IMR-90 (cell line): ENCODE measurements at regions not wholly inside any gene's neighbourhood (a gene's known extent, or its start where the extent isn't known, plus 50 kb on each side); places are given as distances from the start of the nearest gene placed in this dataset.
A peak's percentile ranks its signal among the peaks of the same experiment; 100 is the strongest.

Experiments used
- ATAC-seq: fragments of 200-7000 bp; cut with Tn5 transposase; 2 replicates; pipeline ENCODE4 v1.9.1; 2020; ENCODE audit warnings: low read depth, mild to moderate bottlenecking, moderate library complexity
- BruUV-seq: library from RNA; stranded (reverse); fragments of 400-500 nt; replicated peaks from 2 replicates; lab custom pipeline; 2021; lab: Mats Ljungman, UMichigan
- CTCF ChIA-PET: fragments of 300-600 bp; formaldehyde crosslinking; extraction: SDS; loops from one replicate; lab custom pipeline; 2021; ENCODE audit warnings: antibody characterized with exemption; lab: Yijun Ruan, JAX
- POLR2A ChIA-PET: fragments of 300-600 bp; sonication (Branson Sonifier 250); formaldehyde crosslinking; loops from one replicate; lab custom pipeline; 2022; ENCODE audit warnings: antibody characterized with exemption; ENCODE audit not compliant: unreplicated experiment; lab: Charles Lee
- DNase-seq: peaks from one replicate; pipeline ENCODE4 v3.0.0; 2013
- H2AFZ ChIP-seq: replicated peaks from 2 replicates; pipeline ENCODE3; 2013; ENCODE audit warnings: low read length, mild to moderate bottlenecking; ENCODE audit not compliant: poor library complexity
- H2AK5ac ChIP-seq: 2 replicates; pipeline ENCODE4 v1.6.1; 2013; ENCODE audit warnings: low read depth, low read length, inconsistent platforms
- H2AK9ac ChIP-seq: replicated peaks from 2 replicates; pipeline ENCODE3; 2013; ENCODE audit warnings: mild to moderate bottlenecking, low read depth, low read length, moderate library complexity; ENCODE audit not compliant: poor library complexity
- H2BK120ac ChIP-seq: 2 replicates; pipeline ENCODE4 v1.6.1; 2013; ENCODE audit warnings: low read depth, low read length, inconsistent platforms
- H2BK15ac ChIP-seq: 3 replicates; pipeline ENCODE4 v1.6.1; 2013; ENCODE audit warnings: low read depth, low read length, inconsistent platforms
- H2BK20ac ChIP-seq: 2 replicates; pipeline ENCODE4 v1.6.1; 2013; ENCODE audit warnings: low read depth, mild to moderate bottlenecking, inconsistent platforms, low read length, moderate library complexity
- H2BK5ac ChIP-seq: 2 replicates; pipeline ENCODE4 v1.6.1; 2013; ENCODE audit warnings: mild to moderate bottlenecking, low read depth, low read length, inconsistent platforms; ENCODE audit not compliant: poor library complexity, severe bottlenecking
- H3K14ac ChIP-seq: replicated peaks from 2 replicates; pipeline ENCODE4 v1.6.1; 2013; ENCODE audit warnings: low read depth, low read length, inconsistent platforms
- H3K18ac ChIP-seq: 2 replicates; pipeline ENCODE4 v1.6.1; 2013; ENCODE audit warnings: low read depth, low read length, control low read depth
- H3K23ac ChIP-seq: 2 replicates; pipeline ENCODE4 v1.6.1; 2013; ENCODE audit warnings: low read depth, low read length, inconsistent platforms
- H3K27ac ChIP-seq: 2 replicates; pipeline ENCODE4 v1.5.1; 2013; ENCODE audit warnings: mild to moderate bottlenecking, control low read depth, low read length; ENCODE audit not compliant: insufficient read depth
- H3K27me3 ChIP-seq: 2 replicates; pipeline ENCODE4 v1.6.1; 2013; ENCODE audit warnings: low read length; ENCODE audit not compliant: control insufficient read depth, insufficient read depth
- H3K36me3 ChIP-seq: 2 replicates; pipeline ENCODE4 v1.6.1; 2013; ENCODE audit warnings: low read length, mixed read lengths; ENCODE audit not compliant: control insufficient read depth, insufficient read depth
- H3K4ac ChIP-seq: 2 replicates; pipeline ENCODE4 v1.6.1; 2013; ENCODE audit warnings: low read depth, low read length, inconsistent platforms
- H3K4me1 ChIP-seq: 2 replicates; pipeline ENCODE4 v1.6.1; 2013; ENCODE audit warnings: low read length, mixed read lengths; ENCODE audit not compliant: control insufficient read depth, insufficient read depth
- H3K4me2 ChIP-seq: 2 replicates; pipeline ENCODE4 v1.6.1; 2013; ENCODE audit warnings: low read depth, mild to moderate bottlenecking, control low read depth, low read length, moderate library complexity
- H3K4me3 ChIP-seq: 2 replicates; pipeline ENCODE4 v1.5.1; 2013; ENCODE audit warnings: low read depth, mild to moderate bottlenecking, control low read depth, low read length, moderate library complexity; ENCODE audit not compliant: insufficient read depth
- H3K56ac ChIP-seq: 2 replicates; pipeline ENCODE4 v1.6.1; 2013; ENCODE audit warnings: low read length, inconsistent platforms; ENCODE audit not compliant: insufficient read depth; ENCODE audit errors: extremely low read depth
- H3K79me1 ChIP-seq, 2 experiments: 2 replicates each; pipeline ENCODE4 v1.6.1; 2013; ENCODE audit warnings: low read length in 2 of 2, inconsistent platforms in 1 of 2, low read depth in 1 of 2
- H3K9ac ChIP-seq: 2 replicates; pipeline ENCODE4 v1.6.1; 2013; ENCODE audit warnings: low read depth, low read length, control low read depth
- H3K9me1 ChIP-seq: 2 replicates; pipeline ENCODE4 v1.6.1; 2013; ENCODE audit warnings: low read length, inconsistent platforms; ENCODE audit not compliant: insufficient read depth
- H3K9me3 ChIP-seq: 2 replicates; pipeline ENCODE4 v1.6.1; 2013; ENCODE audit warnings: low read length; ENCODE audit not compliant: control insufficient read depth, insufficient read depth
- H4K20me1 ChIP-seq: 2 replicates; pipeline ENCODE4 v1.6.1; 2013; ENCODE audit warnings: low read length, inconsistent platforms; ENCODE audit not compliant: insufficient read depth
- H4K5ac ChIP-seq: 2 replicates; pipeline ENCODE4 v1.6.1; 2013; ENCODE audit warnings: mild to moderate bottlenecking, low read depth, low read length, control low read depth
- H4K8ac ChIP-seq, 2 experiments: 2 replicates each; pipeline ENCODE4 v1.6.1; 2013; ENCODE audit warnings: low read depth in 2 of 2, low read length in 2 of 2, control low read depth in 1 of 2, inconsistent platforms in 1 of 2
- H4K91ac ChIP-seq: 2 replicates; pipeline ENCODE4 v1.6.1; 2013; ENCODE audit warnings: low read depth, low read length, inconsistent platforms; ENCODE audit not compliant: insufficient read depth
- BHLHE40 ChIP-seq: fragments of 150-350 bp; IDR thresholded peaks from 2 replicates; pipeline ENCODE4 v1.6.1; 2016; ENCODE audit warnings: mild to moderate bottlenecking, low read depth, low read length
- CEBPB ChIP-seq: IDR thresholded peaks from 2 replicates; pipeline ENCODE4 v1.6.1; 2012; ENCODE audit warnings: low read depth, low read length, improper control_type of control experiment
- CTCF ChIP-seq: conservative IDR thresholded peaks from 2 replicates; pipeline ENCODE4 v1.5.1; 2012; ENCODE audit warnings: mild to moderate bottlenecking, low read depth, low read length, improper control_type of control experiment
- ELK1 ChIP-seq: fragments of 150-350 bp; IDR thresholded peaks from 2 replicates; pipeline ENCODE4 v1.6.1; 2016; ENCODE audit warnings: low read depth, mild to moderate bottlenecking, low read length, moderate library complexity, borderline replicate concordance
- FOS ChIP-seq: fragments of 150-350 bp; IDR thresholded peaks from 2 replicates; pipeline ENCODE4 v1.6.1; 2016; ENCODE audit warnings: low read depth, low read length
- MAFK ChIP-seq: IDR thresholded peaks from 2 replicates; pipeline ENCODE4 v1.6.1; 2012; ENCODE audit warnings: low read depth, low read length, improper control_type of control experiment
- MAZ ChIP-seq: IDR thresholded peaks from 2 replicates; pipeline ENCODE4 v1.6.1; 2012; ENCODE audit warnings: low read depth, mild to moderate bottlenecking, low read length, improper control_type of control experiment, moderate library complexity, borderline replicate concordance
- MXI1 ChIP-seq: IDR thresholded peaks from 2 replicates; pipeline ENCODE4 v1.6.1; 2012; ENCODE audit warnings: low read depth, mild to moderate bottlenecking, low read length, moderate library complexity, borderline replicate concordance
- POLR2A ChIP-seq: IDR thresholded peaks from 2 replicates; pipeline ENCODE4 v1.6.1; 2012; ENCODE audit warnings: mild to moderate bottlenecking, low read depth, low read length
- SMC3 ChIP-seq: fragments of 150-350 bp; IDR thresholded peaks from 2 replicates; pipeline ENCODE4 v1.6.1; 2016; ENCODE audit warnings: low read depth, mild to moderate bottlenecking, antibody characterized with exemption, low read length, moderate library complexity
- whole genome bisulfite sequencing, 2 experiments: methylation state at CpG; one replicate each; pipeline versions ENCODE4 v1.1.5 to v1.1.7; 2013; ENCODE audit warnings: missing lambda C conversion rate in 2 of 2; ENCODE audit not compliant: insufficient read length in 1 of 2; ENCODE audit errors: extremely low coverage in 2 of 2; 5-methylcytosine and 5-hydroxymethylcytosine counted together
- dilution Hi-C: fragments of 300-500 bp; cut with HindIII; formaldehyde crosslinking; loops from one replicate; pipeline ENCODE4 v1.14.3; 2018; ENCODE audit warnings: low sequenced_read_pairs; ENCODE audit not compliant: unreplicated experiment
- in situ Hi-C: fragments of 300-500 bp; cut with MboI; formaldehyde crosslinking; loops from 3 replicates; pipeline ENCODE4 v1.14.3; 2019; ENCODE audit warnings: low sequenced_read_pairs, inconsistent platforms, mixed read lengths
- intact Hi-C: fragments of 100-400 bp; cut with micrococcal nuclease; formaldehyde crosslinking; loops from 2 replicates; pipeline ENCODE4 v1.10.0; 2022

GRCh38 chr6:112409311-112409710, 62.2 kb downstream of the RFPL4B start:
- H4K8ac ChIP-seq: no peak overlapping the region
- H3K79me1 ChIP-seq: no peaks in the 10 kb centered on the region
- H2AFZ ChIP-seq: no peak overlapping the region
- ATAC-seq (peak; percentile 48; the same call in 1 of the 2 replicates), DNase-seq (peak; percentile 12)
- no peaks in the 10 kb centered on the region for H3K36me3 ChIP-seq
- no peaks in the 10 kb centered on the region for H3K4me1 ChIP-seq
- H2BK15ac ChIP-seq: no peak overlapping the region
- H3K9me1 ChIP-seq: peaks cover 5% of the 10 kb centered on the region; the same call in 1 of the 2 replicates
- H3K27me3 ChIP-seq: no peaks in the 10 kb centered on the region
- TF ChIP-seq MXI1: no peak
- no peak for TF ChIP-seq CTCF
- no peak for TF ChIP-seq MAZ
- no peak for TF ChIP-seq MAFK
- no peak for TF ChIP-seq FOS
- TF ChIP-seq BHLHE40: no peak
- no peak for TF ChIP-seq CEBPB
- TF ChIP-seq SMC3: no peak
- TF ChIP-seq POLR2A: no peak
- no peak for TF ChIP-seq ELK1
- no peak overlapping the region for H3K18ac ChIP-seq
- H2AK9ac ChIP-seq: no peak overlapping the region
- no peak overlapping the region for H2BK20ac ChIP-seq
- no peak overlapping the region for H3K4me2 ChIP-seq
- no peak overlapping the region for H3K27ac ChIP-seq
- no peak overlapping the region for H2BK5ac ChIP-seq
- H3K23ac ChIP-seq: no peak overlapping the region
- ChIA-PET POLR2A (no interaction called here), CTCF (no interaction called here)
- H2BK120ac ChIP-seq: no peak overlapping the region
- no CpG with 5 or more reads among the region's 2 CpGs for WGBS, 2 experiments
- no peak overlapping the region for H3K14ac ChIP-seq
- no peak overlapping the region for H3K9ac ChIP-seq
- no peaks in the 10 kb centered on the region; the same call in 1 of the 2 replicates for H3K9me3 ChIP-seq
- no TSS peak for BruUV-seq
- H4K20me1 ChIP-seq: no peaks in the 10 kb centered on the region
- H2AK5ac ChIP-seq: no peak overlapping the region
- H4K5ac ChIP-seq: no peak overlapping the region
- in situ Hi-C loops: no loop called here
- H3K4me3 ChIP-seq: no peak overlapping the region
- H3K4ac ChIP-seq: no peak overlapping the region
- H3K56ac ChIP-seq: no peak overlapping the region
- dilution Hi-C loops: no loop called here
- intact Hi-C loops: no loop called here
- no peak overlapping the region for H4K91ac ChIP-seq
